HG03135 (cell line): ENCODE measurements at regions not wholly inside any gene's neighbourhood (a gene's known extent, or its start where the extent isn't known, plus 50 kb on each side); places are given as distances from the start of the nearest gene placed in this dataset.
"Not testable (repeated sequence)": the region's sequence is repeated elsewhere in the genome, so short reads cannot be mapped to it uniquely, and the experiment has no call there.

Source experiments
- ATAC-seq: cut with Tn5 transposase; IDR thresholded peaks from one replicate; pipeline ENCODE4 v1.9.1; 2021; ENCODE audit warnings: mild to moderate bottlenecking, moderate library complexity; ENCODE audit not compliant: unreplicated experiment

GRCh38 chr1:146381196-146381595 lies 152.4 kb upstream of the NOTCH2NLA start:
- ATAC-seq = not testable (repeated sequence)

GRCh38 chr1:146376708-146377496 lies 148.1 kb upstream of the NOTCH2NLA start:
- ATAC-seq = peak; percentile 96

GRCh38 chr1:146376309-146376707 lies 147.5 kb upstream of the NOTCH2NLA start:
- ATAC-seq = not testable (repeated sequence)

- not testable (repeated sequence) for ATAC-seq
Measured at GRCh38 chr1:146375108-146375507, 146.3 kb upstream of the NOTCH2NLA start.

DNA sequence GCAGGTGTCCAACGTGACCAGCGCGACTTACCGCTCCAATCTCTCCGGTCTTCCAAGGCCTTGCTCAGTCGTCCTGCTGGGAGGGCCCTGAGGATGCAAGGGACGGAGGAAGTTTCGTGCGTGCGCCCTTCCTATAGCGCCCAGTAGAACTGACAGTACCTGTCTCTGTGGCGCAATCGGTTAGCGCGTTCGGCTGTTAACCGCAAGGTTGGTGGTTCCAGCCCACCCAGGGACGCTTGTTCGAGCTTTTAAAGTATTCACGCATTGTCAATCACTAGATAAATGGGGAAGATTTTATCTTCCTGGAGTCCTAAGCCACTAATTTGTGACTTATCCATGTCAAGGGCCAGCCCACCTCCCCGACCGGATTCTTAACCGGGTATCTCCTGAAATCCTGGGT lies 141.1 kb upstream of the NOTCH2NLA start:
- ATAC-seq = not testable (repeated sequence)

GRCh38 chr1:146355373-146355772 lies 126.6 kb upstream of the NOTCH2NLA start:
- not testable (repeated sequence) for ATAC-seq

DNA sequence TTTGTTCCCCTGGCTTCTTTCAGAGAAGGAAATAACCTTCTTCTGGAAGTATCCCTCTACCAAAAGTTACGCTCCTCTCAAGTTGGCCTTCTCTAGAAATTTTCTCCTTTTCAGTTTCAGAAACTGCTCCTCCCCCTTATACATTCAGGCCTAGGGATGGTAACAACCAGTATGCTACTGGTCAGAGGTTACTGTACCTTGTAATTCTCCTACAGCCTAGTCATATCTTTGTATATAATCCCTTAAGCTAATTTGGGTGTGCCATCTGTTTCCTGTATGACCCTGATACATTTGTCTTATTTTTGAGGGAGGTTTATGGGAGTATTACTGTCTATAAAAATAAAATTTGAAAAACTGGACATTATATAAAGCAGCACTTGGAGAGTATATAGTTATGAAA lies 98.0 kb upstream of the NOTCH2NLA start:
- not testable (repeated sequence) for ATAC-seq

GRCh38 chr1:146324463-146324862 lies 95.6 kb upstream of the NOTCH2NLA start:
- ATAC-seq = not testable (repeated sequence)

DNA sequence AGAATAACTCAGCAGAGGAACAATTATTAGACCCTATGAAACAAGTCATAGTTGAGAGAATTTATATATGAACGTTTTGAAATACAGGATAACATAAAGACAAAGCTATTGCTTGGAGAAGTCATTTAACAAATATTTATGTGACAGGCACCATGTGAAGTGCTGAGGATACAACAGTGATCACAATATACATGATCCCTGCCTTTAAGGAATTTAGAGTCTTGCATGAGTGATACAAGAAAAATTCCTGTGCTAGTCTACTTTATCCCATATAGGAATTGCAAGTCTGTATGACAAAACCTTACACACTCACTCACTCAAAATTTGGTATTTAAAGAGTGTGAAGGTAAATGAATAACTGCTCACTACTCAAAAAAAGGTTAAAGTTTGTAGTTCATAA lies 94.5 kb upstream of the NOTCH2NLA start:
- not testable (repeated sequence) for ATAC-seq

DNA sequence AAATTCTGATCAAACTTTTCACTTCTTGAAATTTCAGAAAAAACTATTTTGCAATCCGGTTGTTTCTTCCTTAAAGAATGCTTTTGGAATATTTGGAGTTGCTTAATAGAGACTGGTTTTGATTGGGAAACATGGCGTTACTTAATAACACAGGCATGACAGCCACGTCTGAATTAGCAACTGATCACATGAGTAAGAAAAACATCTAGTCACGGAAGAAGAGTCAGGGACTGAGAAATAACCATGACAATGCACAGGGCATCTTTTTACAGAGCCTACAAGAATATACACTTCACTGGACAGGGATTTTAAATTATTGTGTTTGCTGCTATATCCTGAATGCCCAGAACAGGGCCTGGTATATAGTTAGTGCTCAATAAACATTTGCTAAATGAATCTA lies 94.1 kb upstream of the NOTCH2NLA start:
- ATAC-seq = not testable (repeated sequence)

DNA sequence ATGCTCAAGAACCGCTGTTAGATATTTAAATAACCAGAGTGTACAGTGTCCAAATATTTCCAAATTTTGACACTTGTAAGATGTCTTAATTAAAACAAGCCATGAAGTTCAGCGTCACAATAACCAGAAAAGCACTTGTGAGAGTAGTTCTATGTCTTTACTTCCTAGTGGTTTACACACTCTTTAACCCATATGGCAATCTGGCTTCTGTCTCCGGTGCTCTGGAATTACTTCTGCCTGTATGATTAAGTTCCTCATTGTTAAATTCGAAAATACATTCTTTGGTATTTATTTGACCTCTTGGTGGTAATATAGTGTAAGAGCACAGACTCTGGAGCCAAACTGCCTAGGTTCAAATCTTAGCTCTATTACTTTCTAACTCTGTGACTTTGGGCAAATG lies 89.9 kb upstream of the NOTCH2NLA start:
- not testable (repeated sequence) for ATAC-seq

- not testable (repeated sequence) for ATAC-seq
Measured at GRCh38 chr1:146317785-146318184, 89.0 kb upstream of the NOTCH2NLA start.

DNA sequence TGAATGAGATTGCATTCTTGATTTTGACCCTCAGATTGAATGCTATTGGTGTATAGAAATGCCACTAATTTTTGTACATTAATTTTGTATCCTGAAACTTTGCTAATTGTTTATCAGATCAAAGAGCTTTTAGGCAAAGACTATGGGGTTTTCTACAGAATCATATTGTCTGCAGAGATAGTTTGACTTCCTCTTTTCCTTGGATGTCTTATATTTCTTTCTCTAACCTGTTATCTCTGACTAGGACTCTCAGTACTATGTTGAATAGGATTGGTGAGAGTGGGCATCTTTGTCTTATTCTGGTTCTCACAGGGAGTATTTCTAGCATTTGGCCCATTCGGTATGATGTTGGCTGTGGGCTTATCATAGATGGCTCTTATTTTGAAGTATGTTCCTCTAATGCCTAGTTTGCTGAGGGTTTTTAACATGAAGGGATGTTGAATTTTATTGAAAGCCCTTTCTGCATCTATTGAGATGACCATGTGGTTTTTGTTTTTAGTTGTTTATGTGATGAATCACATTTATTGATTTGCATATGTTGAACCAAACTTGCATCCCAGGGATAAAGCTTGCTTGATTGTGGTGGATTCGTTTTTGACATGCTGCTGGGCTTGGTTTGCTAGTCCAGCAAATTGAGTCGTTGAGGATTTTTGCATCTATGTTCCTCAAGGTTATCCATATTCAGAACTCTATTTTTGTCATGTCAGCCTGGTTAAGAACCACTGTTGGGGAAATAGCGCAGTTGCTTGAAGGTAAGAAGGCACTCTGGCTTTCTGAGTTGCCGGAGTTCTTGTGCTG lies 85.8 kb upstream of the NOTCH2NLA start:
- not testable (repeated sequence) for ATAC-seq

- not testable (repeated sequence) for ATAC-seq
Measured at GRCh38 chr1:146310579-146310978, 81.8 kb upstream of the NOTCH2NLA start.

GRCh38 chr1:146309427-146309826 lies 80.6 kb upstream of the NOTCH2NLA start:
- ATAC-seq = not testable (repeated sequence)

DNA sequence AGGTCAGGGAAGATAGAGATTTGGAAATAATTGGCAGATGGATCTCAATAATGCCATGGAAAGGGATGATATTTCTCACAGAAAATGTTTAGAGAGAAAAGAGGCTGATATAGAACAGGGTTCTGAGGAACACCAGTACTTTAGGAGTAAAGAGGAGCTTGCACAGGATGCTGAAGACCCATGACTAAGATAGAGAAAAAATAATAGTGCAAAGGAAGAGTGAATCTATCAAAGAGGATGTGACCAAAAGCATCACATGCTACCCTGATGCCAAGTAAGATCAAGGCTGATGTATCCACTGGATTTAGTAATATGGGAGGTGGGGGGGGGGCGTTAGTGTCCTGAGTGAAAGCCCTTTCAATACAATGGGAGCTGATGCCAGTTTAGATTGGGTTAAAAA lies 80.1 kb upstream of the NOTCH2NLA start:
- ATAC-seq = not testable (repeated sequence)

- not testable (repeated sequence) for ATAC-seq
Measured at GRCh38 chr1:146308152-146308551, 79.3 kb upstream of the NOTCH2NLA start.

DNA sequence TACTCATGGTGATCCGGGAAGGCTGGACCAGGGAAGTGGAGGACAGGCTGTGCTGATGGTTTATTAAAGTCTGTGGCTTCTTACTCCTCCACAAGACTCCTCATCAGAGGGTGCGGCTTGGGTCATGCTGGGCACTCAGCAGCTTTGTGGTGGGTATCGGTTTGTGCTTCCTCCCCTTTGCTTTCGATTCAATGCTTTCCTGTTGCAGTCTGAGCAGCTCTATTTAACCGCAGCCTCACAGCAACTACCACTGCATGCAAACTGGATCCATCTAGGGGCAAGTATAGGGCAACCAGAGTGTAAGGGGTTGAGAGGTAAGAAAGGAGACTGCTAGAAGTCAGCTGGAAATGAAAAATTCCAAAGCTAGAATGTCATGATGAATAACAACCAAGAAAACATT lies 78.8 kb upstream of the NOTCH2NLA start:
- ATAC-seq = peak; percentile 96

DNA sequence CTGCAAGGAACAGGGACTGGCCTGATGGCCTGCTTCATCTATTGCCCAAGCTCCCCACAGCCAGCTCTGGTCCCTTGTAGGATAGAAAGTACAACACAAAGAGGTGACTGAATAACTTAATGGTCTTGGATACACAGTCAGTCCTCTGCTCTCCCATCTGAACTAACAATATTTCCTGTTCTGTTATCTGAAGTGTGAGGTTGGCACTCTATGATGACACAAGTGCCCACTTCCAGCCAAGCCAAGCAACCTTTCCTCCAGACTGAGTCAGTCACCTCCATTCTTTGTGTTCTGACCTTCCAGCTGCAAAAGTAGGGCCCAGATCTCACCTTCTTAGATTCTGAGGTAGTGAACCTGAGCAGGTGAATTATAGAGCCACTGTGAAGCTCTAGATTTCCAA lies 77.8 kb upstream of the NOTCH2NLA start:
- ATAC-seq = not testable (repeated sequence)

DNA sequence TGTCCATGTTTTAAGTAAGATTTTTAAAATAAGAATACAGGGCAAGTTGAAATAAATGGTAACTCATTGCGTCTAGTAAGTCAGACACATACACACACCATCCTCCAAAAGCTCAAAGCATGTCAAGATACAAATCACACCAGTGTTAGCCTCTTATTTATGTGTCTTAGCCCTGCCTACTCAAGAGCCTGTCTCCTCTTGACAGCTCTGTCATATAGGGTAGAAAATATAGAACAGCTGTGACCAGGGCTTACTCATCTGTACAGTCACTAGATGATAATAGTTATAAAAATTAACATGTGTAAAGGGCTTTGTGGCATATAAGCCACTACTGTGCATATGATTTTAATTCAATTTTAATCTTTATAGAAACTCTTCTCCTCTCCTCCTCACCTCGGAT lies 76.6 kb upstream of the NOTCH2NLA start:
- ATAC-seq = not testable (repeated sequence)

GRCh38 chr1:146298575-146298897 lies 69.7 kb upstream of the NOTCH2NLA start:
- ATAC-seq = peak; percentile 88
